HTR-8/SVneo (cell line): ENCODE measurements at regions not wholly inside any gene's neighbourhood (a gene's known extent, or its start where the extent isn't known, plus 50 kb on each side); places are given as distances from the start of the nearest gene placed in this dataset.

Experiments
- DNase-seq: peaks from one replicate; pipeline ENCODE4 v3.0.0; 2011; ENCODE audit warnings: low spot score, mixed read lengths; ENCODE audit not compliant: insufficient read length
- FAIRE-seq: peaks from 2 replicates; lab custom pipeline; 2011; peaks lifted over from hg19 to GRCh38; lab: Jason Lieb, UNC

- FAIRE-seq: no peak
- no peak for DNase-seq
Measured at GRCh38 chr9:7408845-7409244, 390.7 kb downstream of the DMAC1 start.

- FAIRE-seq (no peak), DNase-seq (no peak)
Measured at GRCh38 chr9:7407246-7407645, 392.3 kb downstream of the DMAC1 start.

GRCh38 chr9:7405924-7406604 is 393.5 kb downstream of the DMAC1 start:
- DNase-seq (no peak), FAIRE-seq (no peak)

- DNase-seq: no peak
Measured at GRCh38 chr9:7403839-7404487, 395.6 kb downstream of the DMAC1 start.

GRCh38 chr9:7403028-7403389 is 396.6 kb downstream of the DMAC1 start:
- FAIRE-seq (no peak), DNase-seq (no peak)

More at GRCh38 chr9:7403839-7404487, 395.6 kb downstream of the DMAC1 start:
- no peak for FAIRE-seq

GRCh38 chr9:7402334-7403027 is 397.1 kb downstream of the DMAC1 start:
- FAIRE-seq: no peak
- DNase-seq: no peak

GRCh38 chr9:7401116-7401515 is 398.5 kb downstream of the DMAC1 start:
- no peak for DNase-seq
- no peak for FAIRE-seq

- no peak for DNase-seq
- no peak for FAIRE-seq
Measured at GRCh38 chr9:7394002-7394774, 405.4 kb downstream of the DMAC1 start.

GRCh38 chr9:7392148-7392547 is 407.4 kb downstream of the DMAC1 start:
- FAIRE-seq: no peak

GRCh38 chr9:7388755-7389154 is 410.8 kb downstream of the DMAC1 start:
- FAIRE-seq (no peak), DNase-seq (no peak)

More at GRCh38 chr9:7392148-7392547, 407.4 kb downstream of the DMAC1 start:
- DNase-seq: no peak

GRCh38 chr9:7387840-7388239 is 411.7 kb downstream of the DMAC1 start:
- no peak for DNase-seq
- FAIRE-seq: no peak

GRCh38 chr9:7382304-7382703 is 417.3 kb downstream of the DMAC1 start:
- FAIRE-seq (no peak), DNase-seq (no peak)

GRCh38 chr9:7377489-7377888 is 422.1 kb downstream of the DMAC1 start:
- no peak for FAIRE-seq

GRCh38 chr9:7376833-7377232 is 422.7 kb downstream of the DMAC1 start:
- FAIRE-seq: no peak
- DNase-seq: no peak

More at GRCh38 chr9:7377489-7377888, 422.1 kb downstream of the DMAC1 start:
- DNase-seq: no peak

GRCh38 chr9:7376213-7376612 is 423.4 kb downstream of the DMAC1 start:
- no peak for FAIRE-seq

GRCh38 chr9:7375013-7375511 is 424.5 kb downstream of the DMAC1 start:
- FAIRE-seq (no peak), DNase-seq (no peak)

More at GRCh38 chr9:7376213-7376612, 423.4 kb downstream of the DMAC1 start:
- DNase-seq: no peak

GRCh38 chr9:7370988-7371387 is 428.6 kb downstream of the DMAC1 start:
- FAIRE-seq (no peak), DNase-seq (no peak)

- no peak for DNase-seq
- FAIRE-seq: no peak
Measured at GRCh38 chr9:7370381-7370780, 429.2 kb downstream of the DMAC1 start.

GRCh38 chr9:7369384-7369821 is 430.2 kb downstream of the DMAC1 start:
- DNase-seq (no peak), FAIRE-seq (no peak)
